LoVo (cell line): ENCODE measurements at regions not wholly inside any gene's neighbourhood (a gene's known extent, or its start where the extent isn't known, plus 50 kb on each side); places are given as distances from the start of the nearest gene placed in this dataset.
"Not testable (repeated sequence)": the region's sequence is repeated elsewhere in the genome, so short reads cannot be mapped to it uniquely, and the experiment has no call there.

Experiments
- DNase-seq: peaks from one replicate; pipeline ENCODE4 v3.0.0-alpha.2; 2016; ENCODE audit warnings: low spot score

DNA sequence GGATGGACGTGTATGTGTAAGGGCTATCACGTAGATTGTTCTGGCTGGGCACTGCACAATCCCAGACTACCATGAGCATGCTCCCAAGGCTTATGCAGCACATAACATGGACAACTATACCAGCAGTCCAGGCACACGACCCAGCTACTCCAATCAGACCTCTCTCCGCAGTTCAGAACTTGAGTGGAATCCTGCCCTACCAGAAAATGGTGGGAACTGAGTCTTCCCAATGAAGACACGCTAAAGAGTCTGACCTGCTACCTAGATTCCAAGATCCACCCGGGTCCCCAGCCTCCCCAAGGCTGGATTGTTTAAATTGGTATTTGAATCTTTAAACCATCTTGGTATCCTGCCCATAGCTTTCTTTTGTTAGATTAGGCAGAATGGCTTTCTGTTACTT is 251.3 kb upstream of the KAZN start:
- DNase-seq = no peak

DNA sequence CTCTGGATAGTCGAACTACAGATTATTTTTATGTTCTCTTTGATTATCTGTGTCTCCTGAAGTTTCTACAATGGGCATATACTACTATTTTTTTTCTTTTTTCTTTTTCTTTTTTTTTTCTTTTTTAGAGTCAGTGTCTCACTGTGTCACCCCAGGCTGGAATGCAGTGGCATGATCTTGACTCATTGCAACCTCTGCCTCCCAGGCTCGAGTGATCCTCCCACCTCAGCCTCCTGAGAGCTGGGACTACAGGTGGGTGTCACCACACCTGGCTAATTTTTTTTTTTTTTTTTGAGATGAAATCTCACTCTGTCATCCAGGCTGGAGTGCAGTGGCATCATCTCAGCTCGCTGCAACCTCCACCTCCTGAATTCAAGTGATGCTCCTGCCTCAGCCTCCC is 250.7 kb upstream of the KAZN start:
- no peak for DNase-seq

GRCh38 chr1:14350197-14350596 is 248.3 kb upstream of the KAZN start:
- DNase-seq = no peak

- DNase-seq = no peak
Observed at GRCh38 chr1:14352897-14353296, 245.6 kb upstream of the KAZN start.

DNA sequence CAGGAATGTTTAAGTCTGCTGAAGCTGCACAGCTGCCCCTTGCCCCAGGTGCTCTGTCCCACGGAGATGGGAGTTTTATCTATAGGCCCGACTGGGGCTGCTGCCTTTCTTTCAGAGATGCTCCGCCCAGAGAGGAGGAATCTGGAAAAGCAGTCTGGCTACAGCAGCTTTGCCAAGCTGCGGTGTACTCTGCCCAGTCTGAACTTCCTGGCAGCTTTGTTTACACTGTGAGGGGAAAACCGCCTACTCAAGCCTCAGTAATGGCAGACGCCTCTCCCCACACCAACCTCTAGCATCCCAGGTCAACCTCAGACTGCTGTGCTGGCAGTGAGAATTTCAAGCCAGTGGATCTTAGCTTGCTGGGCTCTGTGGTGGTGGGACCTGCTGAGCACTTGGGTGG is 237.5 kb upstream of the KAZN start:
- DNase-seq = not testable (repeated sequence)

DNA sequence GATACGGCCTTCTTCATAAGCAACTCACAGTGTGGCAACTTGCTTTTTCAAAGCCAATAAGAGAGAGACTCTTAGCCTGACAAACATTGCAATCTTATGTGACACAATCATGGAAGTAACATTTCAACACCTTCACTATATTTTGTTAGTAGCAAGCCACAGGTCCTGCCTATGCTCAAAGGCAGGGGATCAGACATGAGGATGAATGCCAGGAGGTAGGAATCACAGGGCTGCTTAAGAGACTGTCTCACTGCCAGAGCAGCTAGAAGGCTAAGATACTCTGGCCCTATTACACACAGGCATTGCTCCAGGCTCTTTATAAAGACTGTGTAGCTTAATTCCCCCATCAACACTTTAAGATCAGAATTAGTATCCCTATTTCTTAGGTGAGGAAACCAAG is 236.2 kb upstream of the KAZN start:
- no peak for DNase-seq

GRCh38 chr1:14363036-14363590 is 235.4 kb upstream of the KAZN start:
- DNase-seq = no peak

GRCh38 chr1:14363707-14364413 is 234.6 kb upstream of the KAZN start:
- DNase-seq = no peak

GRCh38 chr1:14365301-14365988 is 233.0 kb upstream of the KAZN start:
- DNase-seq = no peak

DNA sequence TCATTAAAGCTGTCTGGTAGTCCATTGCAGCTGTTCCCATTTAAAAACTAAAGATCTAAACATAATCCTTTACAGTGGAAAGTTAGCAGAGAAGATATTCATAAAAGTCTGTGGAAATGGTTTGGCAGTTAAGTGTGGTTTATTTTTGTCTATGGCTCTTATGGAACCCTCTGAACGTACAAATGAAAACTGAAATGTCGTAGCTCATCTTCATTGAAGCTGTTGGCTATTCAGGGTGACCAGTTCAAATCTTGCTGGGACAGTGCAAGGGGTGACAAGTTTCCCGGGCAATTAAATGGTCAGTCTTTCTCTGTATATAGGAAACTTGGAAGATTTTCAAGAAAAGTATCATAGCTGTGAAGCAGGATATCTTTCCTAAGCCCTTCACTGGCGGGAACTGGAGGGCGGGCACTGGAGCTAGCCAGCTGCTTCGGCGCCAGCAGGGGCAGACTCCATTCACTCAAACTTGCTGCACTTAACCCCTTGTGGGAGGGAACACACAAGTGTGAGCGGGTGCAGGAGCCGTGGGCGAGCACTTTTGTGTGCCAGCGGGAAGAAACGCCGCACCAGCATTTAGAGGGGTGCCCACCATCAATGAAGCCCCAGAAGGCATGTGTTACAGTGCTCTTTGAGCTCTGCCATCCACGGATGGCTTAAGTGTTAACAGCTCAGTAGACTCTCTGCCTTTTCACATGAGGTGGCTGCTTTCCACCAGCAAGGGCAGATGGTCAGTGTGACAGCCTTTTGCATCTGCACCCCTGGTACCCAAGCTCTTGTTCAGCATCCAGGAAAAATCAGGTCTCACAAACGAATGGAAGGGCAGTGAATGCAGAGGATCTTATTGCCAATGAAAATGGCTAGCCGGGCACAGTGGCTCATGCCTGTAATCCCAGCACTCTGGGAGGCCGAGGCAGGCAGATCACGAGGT is 232.1 kb upstream of the KAZN start:
- DNase-seq = no peak

DNA sequence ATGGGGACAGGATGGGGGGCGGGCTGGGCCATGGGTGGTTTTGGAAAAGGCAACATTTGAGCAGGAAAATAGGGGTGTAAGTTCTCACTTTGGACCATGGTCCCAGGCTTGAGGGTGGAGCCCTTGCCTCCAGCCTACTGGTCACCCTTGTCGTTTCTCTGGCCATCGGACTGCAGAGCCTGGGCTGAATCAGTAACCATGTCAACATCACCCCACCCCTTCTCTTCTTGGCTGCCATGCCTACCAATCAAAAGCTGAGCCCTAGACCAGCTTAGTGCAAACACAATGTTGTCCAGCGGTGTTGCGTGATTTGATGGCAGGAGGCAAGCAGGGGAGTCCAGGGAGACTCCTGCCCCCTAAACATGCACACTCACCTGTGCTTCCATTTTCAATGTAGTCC is 231.0 kb upstream of the KAZN start:
- no peak for DNase-seq

GRCh38 chr1:14369526-14370213 is 228.8 kb upstream of the KAZN start:
- DNase-seq = no peak

GRCh38 chr1:14371771-14372497 is 226.6 kb upstream of the KAZN start:
- no peak for DNase-seq

GRCh38 chr1:14372526-14372925 is 226.0 kb upstream of the KAZN start:
- DNase-seq = no peak

GRCh38 chr1:14373081-14373758 is 225.3 kb upstream of the KAZN start:
- DNase-seq = no peak

DNA sequence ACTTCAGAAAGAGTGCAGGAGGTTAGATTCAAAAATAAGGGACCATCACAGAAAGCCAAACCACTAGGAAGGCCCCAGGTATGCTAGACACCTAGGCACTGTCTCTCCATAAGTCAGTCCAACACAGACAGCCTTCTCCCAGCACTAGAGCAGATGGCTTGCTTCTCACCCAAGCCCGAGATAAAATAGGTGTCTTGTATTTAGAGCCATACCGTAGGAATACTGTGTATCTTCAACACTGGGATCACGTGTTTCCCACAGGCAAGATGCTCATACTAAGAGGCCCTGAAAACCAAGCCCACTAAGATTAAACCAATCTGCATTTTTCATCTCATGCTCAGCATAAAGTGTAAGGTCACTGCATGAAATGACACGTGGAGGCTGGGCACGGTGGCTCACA is 223.3 kb upstream of the KAZN start:
- no peak for DNase-seq

DNA sequence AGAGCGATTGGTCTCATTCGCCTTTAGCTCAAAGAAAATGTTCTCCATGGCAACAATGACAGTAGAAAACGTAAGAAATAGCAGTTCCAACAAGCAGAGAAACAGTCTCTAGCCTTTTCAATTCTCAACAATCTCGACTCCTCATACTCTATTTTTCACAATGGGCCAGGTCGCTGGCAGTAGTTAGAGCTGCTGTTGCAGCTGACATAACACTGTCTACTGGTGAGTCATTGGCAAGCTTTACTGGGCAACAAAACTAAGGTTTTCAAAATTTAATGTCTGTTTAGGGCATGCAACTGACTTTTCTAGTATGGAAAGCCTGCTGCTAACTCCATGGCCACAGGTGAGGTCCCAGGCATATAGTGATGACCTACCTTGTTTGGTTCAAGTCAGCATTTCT is 221.1 kb upstream of the KAZN start:
- DNase-seq = no peak

GRCh38 chr1:14380408-14380807 is 218.1 kb upstream of the KAZN start:
- no peak for DNase-seq

- no peak for DNase-seq
Observed at GRCh38 chr1:14390816-14391215, 207.7 kb upstream of the KAZN start.

DNA sequence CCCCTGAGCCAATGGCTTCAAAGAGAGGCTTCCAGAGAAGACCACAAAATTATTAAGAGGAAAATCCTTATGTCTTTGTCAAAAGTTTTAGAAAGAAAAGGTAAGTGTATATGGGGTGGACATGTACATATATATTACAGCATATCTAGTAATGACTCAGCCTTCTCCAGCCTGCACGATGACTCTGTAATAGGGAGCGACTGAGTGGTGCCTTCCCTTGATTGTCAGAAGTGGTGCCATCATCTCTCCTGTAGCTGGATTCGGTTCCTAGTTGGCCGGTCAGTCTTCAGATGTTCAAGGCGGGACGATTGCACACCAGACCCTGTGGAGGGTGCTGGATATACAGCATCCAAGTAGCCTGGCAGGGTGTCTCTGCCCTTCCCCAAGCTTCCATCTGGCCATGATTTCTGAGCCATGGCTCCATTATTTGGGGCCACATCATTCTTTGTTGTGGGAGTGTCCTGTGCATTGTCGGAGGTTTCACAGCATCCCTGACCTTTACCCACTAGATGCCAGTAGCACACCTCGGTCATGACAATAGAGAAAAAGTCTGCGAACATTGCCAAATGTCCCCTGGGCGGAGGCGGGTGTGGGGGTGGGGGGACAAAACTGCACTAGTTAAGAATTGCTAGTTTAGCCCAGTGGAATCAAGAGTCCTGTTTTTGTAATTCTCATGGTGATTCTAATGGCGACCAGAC is 206.2 kb upstream of the KAZN start:
- DNase-seq = no peak
